Lung microvascular endothelial cell (primary cell): ENCODE measurements at regions not wholly inside any gene's neighbourhood (a gene's known extent, or its start where the extent isn't known, plus 50 kb on each side); places are given as distances from the start of the nearest gene placed in this dataset.
"Not testable (repeated sequence)": the region's sequence is repeated elsewhere in the genome, so short reads cannot be mapped to it uniquely, and the experiment has no call there.

Experiments
- DNase-seq, 2 donors: peaks; one replicate each; pipeline versions ENCODE4 v3.0.0 to v3.0.0-alpha.2; 2010; ENCODE audit warnings: low read depth in 2 of 2

- DNase-seq: no peak
These were observed 300.3 kb downstream of the MTX2 start for GRCh38 chr2:176569574-176569973.

- no peak for DNase-seq
These were observed 304.6 kb downstream of the MTX2 start for GRCh38 chr2:176573612-176574483.

GRCh38 chr2:176574484-176575236 lies 305.4 kb downstream of the MTX2 start:
- DNase-seq: no peak

- DNase-seq: no peak
These were observed 306.0 kb downstream of the MTX2 start for GRCh38 chr2:176575237-176575744.

- DNase-seq: no peak
These were observed 307.8 kb downstream of the MTX2 start for GRCh38 chr2:176577054-176577453.

GRCh38 chr2:176578292-176578691 lies 309.1 kb downstream of the MTX2 start:
- DNase-seq: not testable (repeated sequence)

- DNase-seq: no peak
These were observed 310.4 kb downstream of the MTX2 start for GRCh38 chr2:176579608-176580007.

GRCh38 chr2:176581557-176582165 lies 312.4 kb downstream of the MTX2 start:
- peak in 1 of 2 donors; percentile 19 for DNase-seq

- no peak for DNase-seq
These were observed 312.9 kb downstream of the MTX2 start for GRCh38 chr2:176582176-176582575.

- DNase-seq: peak; percentile 56 to 96
These were observed 313.8 kb downstream of the MTX2 start for GRCh38 chr2:176582990-176583481.

GRCh38 chr2:176583607-176584006 lies 314.4 kb downstream of the MTX2 start:
- peak; percentile 85 to 94 for DNase-seq

GRCh38 chr2:176584333-176584732 lies 315.1 kb downstream of the MTX2 start:
- DNase-seq: peak in 1 of 2 donors; percentile 34

- DNase-seq: no peak
These were observed 316.0 kb downstream of the MTX2 start for GRCh38 chr2:176585291-176585690.

- peak in 1 of 2 donors; percentile 42 for DNase-seq
These were observed 316.5 kb downstream of the MTX2 start for GRCh38 chr2:176585791-176586190.

GRCh38 chr2:176589287-176589686 lies 320.0 kb downstream of the MTX2 start:
- DNase-seq: no peak

GRCh38 chr2:176589825-176590440 lies 320.7 kb downstream of the MTX2 start:
- no peak for DNase-seq

GRCh38 chr2:176592216-176592615 lies 323.0 kb downstream of the MTX2 start:
- no peak for DNase-seq

- DNase-seq: peak in 1 of 2 donors; percentile 73
These were observed 326.7 kb downstream of the MTX2 start for GRCh38 chr2:176595986-176596385.

GRCh38 chr2:176597916-176598315 lies 328.7 kb downstream of the MTX2 start:
- DNase-seq: no peak

- DNase-seq: no peak
These were observed 329.1 kb downstream of the MTX2 start for GRCh38 chr2:176598351-176598750.

GRCh38 chr2:176599796-176600485 lies 330.7 kb downstream of the MTX2 start:
- DNase-seq: no peak
